HG03175 (cell line): ENCODE measurements at regions not wholly inside any gene's neighbourhood (a gene's known extent, or its start where the extent isn't known, plus 50 kb on each side); places are given as distances from the start of the nearest gene placed in this dataset.

Experiments used
- ATAC-seq: cut with Tn5 transposase; IDR thresholded peaks from one replicate; pipeline ENCODE4 v1.9.1; 2021; ENCODE audit warnings: mild to moderate bottlenecking, moderate library complexity; ENCODE audit not compliant: unreplicated experiment

DNA sequence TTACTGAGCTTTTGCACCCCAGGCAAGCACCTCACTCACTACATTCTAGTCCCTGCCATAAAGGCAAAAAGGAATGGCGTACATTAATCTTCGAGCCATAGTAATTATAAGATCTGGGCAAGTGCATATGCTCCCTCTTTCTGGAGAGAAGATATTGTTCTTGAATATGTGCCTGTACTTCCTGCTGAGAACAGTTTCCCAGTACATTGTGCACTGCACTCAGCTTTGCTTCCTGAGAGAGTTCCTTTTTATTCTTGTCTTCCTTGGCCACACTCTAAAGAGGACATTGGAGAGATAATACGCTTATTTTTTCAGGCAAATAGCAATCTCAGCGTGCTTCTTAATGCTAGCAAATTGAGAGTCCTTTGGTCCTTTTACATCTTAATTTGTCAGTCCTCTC is 909.0 kb upstream of the PCDH10 start:
- no peak for ATAC-seq

DNA sequence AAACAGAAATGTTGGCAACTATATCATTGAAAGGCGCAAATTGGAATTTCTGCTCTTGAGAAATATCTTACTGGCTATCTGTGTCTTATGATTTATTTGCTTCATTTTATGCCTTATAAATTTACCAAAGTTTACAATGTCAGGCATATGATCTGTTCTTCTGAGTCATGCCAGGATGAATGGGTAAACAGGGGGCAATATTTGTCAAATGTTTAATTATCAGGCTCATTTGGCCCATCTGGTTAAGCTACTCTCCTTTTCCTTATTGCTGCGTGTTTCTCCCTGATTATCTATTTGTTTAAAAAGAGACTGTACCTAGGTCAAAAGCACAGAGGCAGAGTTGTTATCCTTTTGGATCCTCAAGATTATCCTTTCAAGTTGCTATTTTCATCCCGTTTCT is 903.8 kb upstream of the PCDH10 start:
- no peak for ATAC-seq

DNA sequence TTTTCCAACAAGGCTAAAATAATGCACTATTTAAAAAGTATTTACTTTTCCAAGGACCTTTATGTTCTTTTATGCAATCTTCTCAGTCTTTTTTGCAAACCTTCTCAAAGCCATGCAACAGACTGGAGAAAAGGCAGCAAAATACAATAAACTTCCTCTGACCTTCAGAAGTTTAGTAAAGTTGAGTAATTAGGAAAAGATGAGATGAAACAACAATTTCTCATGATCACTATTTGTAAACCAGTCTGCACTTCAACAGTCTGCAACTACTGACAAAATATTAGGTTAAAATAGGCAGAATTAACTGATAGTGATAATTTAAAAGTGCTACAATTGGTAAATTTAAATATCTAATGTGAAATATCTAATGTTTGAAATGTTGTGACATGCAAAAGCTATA is 884.9 kb upstream of the PCDH10 start:
- ATAC-seq, result no peak

DNA sequence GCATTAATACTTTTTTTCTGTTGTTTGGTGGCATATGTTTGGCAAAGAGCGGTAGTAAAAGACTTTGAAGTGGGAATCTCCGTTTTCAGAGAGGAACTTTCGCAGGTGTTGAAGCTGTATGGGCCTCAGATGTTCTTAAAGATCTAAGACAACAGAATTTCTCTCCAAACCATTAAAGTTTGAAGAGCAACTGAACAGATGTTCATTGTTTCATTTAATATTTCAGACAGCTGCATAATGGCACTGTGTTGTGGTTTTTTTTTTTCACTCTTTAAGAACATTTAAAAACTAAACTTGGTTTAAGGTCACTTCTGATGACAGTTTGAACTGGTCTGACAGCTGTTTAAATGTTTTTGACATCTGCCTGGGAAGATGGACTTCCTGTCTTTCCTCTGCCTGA is 882.7 kb upstream of the PCDH10 start:
- no peak for ATAC-seq

DNA sequence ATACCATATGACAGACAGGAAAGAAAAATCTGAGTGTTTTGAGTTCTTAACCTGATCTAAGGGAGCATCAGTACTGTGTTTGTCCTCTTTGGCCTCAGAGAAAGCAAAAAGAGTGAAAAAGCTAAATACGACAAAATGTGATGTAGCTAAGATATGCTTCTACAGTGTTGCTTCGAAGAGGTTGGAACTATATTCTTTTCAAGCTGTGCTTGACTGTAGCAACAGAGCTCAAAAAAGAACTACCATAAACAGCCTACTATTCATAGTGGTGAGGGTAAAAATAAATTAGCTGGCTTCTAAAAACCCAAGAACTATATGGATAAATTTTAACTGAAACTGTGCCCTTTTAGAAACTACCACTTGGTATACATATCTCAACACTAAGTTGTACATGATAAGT is 881.8 kb upstream of the PCDH10 start:
- no peak for ATAC-seq

DNA sequence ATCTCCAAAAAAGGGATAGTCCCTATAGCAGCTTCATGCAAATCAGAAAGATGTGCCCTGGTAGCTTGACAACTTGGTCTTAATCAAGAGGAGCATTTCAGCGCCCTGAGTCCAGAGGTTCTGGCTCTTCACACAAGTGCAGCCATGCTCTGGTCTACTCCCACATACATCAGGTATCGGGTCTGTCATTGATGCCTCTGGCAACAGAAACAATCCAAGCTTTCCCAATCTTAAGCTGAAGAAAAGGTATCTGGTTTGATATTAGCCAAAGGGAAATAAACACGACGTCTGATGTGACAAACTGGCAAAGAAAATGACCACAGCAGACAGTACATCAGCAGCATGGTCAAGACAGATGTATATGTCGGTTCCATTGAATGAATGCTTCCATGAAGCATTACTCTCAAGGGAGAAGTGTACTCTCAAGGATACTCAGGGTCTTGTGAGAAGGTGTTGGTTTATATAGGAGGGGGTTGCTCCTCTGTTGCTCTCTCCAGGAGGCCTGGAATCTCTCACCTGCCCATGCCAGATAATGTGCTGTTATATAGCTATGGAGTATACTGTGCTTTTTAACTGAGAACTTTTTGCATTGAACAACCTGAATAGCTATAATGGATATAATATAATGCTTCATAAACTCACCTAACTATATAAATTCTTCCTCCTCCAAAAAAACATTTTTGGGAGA is 879.6 kb upstream of the PCDH10 start:
- ATAC-seq, result no peak

DNA sequence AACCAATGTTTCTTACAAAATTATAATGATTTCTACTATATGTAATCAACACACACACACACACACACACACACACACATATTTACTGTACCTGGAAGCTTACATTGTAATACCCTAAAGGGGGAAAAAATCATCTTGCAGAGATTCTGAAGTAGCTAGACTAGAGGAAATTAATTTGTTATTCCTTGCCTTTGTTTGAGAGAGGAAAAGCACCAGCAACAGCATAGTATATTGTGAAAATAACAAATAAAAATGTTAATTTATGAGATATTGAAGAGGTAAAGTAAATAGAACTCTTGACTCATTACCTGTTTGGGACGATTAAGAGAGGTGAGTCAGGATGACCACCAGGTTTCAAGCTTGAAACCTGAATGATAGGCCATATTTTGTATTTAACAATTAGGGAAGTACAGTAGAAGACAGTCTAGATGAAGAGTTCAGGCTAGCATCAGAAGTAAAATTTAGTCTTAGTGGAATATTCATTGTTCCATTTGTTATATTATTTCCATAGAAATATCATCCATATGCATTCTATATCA is 873.4 kb upstream of the PCDH10 start:
- no peak for ATAC-seq

DNA sequence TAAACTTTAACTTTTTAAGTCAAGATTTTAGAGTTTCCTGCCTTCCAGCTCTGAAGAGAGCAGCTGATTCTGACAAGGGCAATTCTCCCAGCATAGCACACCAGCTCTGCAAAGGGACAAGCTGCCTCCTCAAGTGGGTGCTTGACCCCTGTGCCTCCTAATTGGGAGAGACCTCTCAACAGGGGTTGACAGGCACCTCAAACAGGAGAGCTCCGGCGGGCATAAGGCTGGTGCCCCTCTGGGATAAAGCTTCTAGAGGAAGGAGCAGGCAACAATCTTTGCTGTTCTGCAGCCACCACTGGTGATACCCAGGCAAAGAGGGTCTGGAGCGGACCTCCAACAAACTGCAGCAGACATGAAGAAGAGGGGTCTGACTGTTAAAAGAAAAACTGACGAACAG is 872.9 kb upstream of the PCDH10 start:
- ATAC-seq, result no peak

DNA sequence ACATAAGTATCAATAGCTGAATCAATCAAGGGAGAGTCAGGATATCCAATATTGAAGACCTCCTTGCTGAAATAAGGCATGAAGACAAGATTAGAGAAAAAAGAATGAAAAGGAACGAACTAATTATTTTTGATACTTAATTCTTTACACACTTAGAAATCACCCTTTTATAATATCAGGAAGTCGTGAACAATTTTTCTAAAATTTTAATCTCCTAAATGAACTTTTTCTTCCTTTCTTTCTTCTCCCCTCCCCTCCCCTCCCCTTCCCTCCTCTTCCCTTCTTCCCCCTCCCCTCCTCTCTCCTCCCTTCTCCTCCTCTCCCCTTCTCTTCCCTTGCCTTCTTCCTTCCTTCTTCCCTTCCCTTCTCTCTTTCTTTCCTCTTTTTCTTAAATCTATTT is 872.1 kb upstream of the PCDH10 start:
- ATAC-seq, result no peak

DNA sequence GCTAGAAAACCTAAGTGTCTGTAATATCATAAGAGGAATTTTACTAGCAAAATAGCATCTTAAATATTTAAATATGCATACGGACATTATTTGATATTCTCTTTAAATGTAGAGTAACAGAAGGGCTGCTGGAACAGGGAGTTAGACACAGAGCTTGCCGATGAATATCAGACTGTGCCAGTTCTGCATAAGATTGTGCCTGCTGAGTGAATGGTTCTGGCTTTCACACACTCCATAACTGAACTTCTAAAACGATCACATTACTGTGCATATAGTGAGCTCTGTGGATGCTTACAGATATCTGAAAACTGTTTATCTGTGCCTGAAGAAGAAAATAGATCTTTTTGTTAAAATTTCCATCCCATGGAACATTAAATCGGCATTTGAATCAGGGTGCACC is 867.4 kb upstream of the PCDH10 start:
- no peak for ATAC-seq

DNA sequence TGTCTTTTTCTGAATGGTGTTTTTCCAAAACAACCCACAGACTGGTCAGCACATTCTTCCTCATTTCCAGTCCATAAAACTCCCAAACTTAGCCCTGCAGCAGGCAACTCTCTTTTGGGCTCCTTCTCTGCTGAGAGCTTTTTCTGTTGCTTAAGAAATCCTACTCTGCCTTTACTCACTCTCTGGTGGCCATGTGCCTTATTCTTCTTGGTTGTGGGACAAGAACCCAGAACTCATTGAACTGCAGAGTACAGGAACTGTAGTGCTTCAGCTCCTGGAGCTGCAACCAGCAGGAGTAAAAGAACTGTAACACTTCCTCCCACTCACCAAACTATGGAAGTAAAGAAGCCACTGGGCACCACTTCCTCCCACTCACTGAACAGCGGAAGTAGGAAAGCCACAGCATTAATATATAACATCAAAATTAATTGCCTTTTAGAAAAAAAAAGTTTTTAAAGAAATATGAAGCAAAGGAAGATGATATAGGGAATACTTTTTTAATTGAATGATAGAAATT is 864.1 kb upstream of the PCDH10 start:
- ATAC-seq, result no peak

DNA sequence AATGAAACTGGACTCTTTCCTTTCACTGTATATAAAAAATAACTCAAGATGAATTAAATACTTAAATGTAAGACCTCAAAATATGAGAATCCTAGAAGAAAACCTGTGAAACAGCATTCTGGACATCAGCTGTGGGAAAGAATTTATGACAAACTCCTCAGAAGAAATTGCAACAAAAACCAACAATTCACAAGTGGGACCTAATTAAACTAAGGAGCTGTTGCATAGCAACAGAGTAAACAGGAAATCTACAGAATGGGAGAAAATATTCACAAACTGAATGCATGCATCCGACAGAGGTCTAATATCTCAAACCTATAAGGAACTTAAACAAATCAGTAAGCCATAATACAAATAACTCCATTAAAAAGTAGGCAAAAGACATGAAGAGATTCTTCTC is 851.7 kb upstream of the PCDH10 start:
- ATAC-seq, result no peak

DNA sequence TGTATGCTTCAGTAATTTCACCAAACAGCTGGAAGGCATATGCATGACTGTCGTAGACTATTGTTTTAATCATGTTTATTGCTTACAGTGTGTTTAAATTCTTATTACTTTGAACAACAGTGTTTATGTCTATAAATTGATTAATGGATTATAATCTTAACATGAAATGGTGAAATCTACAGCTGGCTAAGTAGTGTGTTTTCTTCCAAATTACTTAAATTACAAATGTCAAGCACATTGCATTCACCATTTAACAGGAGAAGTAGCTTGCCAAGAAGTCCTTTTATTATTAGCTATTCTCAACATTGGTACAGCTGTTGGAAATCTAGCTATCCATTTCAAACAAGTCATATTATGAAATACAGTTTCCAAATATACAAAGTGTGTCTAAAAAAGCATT is 849.3 kb upstream of the PCDH10 start:
- no peak for ATAC-seq

DNA sequence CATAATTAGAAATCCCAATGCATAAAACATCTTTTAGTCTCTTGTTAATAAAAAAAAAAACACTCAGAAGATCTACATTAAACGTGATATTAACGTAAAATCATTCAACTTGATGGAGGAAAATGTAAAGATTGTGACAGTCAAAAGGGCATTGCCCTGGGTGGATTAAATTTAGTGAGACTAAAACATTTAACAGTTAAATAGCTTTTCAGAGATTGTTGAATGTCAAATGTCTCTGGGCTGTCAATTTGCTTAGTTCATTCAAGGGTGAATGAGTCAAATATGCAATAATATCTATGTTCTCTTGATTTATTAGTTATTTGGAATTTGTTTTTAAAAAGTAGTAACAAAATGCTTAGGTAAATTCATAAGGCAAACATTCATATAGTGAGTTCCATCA is 836.6 kb upstream of the PCDH10 start:
- no peak for ATAC-seq

DNA sequence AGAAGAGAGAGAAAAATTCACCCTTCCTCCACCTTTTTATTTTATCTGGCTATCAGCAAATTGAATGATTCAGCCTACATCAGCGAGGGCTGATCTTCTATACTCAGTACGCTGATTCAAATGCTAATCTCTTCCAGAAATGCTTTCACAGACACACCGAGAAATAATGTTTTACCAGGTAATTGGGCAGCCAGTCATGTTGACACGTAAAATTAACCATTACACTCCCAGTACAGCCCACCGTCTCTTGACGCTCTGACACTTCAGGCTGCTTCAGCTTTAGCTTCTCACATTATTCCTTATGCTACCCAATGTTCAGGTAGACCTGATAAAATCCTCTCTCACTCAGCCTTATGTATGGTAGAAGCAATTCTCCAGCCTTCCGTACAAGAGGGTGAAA is 835.2 kb upstream of the PCDH10 start:
- no peak for ATAC-seq

DNA sequence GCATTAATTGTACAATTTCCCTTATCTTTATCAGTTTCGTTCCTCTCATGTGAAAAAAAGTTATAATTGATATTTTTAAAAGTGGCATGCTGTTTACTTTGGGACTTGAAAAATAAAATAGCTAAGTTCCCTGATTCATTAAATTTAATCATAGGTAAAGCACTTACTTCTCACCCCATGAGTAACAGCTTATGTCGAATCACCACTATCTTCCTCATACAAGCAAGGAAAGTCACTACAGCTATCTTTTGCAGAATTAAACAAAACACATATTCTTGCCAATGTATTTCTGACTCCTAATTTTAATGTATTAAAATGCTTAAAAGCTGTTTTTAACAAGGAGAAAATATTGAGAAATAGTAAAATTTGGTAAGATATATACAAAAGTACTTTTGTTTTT is 832.4 kb upstream of the PCDH10 start:
- no peak for ATAC-seq

DNA sequence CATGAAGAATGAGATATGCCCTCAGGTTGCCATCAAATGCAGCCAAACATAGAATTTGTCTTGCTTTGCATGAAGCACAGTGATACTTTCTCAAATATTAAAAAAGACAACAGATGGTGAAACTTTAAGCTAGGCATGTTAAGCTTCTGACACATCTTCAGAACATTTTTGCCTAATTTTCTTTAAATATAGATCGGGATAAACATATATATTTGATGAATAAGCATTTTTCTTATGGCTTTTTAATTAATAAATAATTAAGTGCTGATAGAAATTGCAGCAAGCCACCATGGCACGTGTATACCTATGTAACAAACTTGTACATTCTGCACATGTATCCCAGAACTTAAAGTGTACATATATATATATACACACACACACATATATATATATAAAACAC is 831.2 kb upstream of the PCDH10 start:
- no peak for ATAC-seq

DNA sequence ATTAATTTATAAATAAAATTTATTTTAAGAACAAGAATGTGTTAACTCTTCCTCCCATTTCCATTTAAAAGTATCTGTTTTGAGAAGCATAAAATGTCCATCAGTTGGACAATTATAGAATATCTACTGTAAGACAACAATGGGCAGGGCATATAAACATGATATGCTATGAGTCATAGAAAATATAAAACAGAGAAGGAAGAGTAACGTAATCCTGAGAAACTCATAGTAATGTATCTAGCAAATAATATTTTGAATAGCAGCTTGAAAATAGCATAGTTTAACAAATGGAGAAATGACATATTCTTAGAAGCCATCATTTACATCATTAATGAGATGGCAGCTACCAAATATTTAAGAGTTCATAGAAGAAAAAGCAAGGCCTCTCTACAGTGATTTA is 820.3 kb upstream of the PCDH10 start:
- ATAC-seq, result no peak

DNA sequence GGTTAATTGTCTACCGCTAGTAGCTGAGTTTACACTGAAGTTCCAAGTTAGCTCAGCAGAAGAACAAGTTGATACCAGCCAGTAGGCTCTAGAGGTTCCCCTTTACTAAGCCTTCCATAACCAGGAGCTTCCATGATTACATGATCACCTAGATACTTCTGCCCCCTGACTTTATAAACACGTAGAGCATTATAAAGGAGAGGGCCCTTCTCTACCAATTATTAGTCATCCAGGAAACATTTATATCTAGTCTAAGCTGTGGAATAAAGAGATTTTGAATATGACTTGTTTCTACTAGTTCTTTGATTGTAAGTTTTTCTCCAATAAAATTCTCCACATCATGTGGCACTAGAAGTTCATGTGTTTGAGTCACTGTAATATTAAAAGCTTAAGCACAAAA is 818.1 kb upstream of the PCDH10 start:
- ATAC-seq, result no peak

DNA sequence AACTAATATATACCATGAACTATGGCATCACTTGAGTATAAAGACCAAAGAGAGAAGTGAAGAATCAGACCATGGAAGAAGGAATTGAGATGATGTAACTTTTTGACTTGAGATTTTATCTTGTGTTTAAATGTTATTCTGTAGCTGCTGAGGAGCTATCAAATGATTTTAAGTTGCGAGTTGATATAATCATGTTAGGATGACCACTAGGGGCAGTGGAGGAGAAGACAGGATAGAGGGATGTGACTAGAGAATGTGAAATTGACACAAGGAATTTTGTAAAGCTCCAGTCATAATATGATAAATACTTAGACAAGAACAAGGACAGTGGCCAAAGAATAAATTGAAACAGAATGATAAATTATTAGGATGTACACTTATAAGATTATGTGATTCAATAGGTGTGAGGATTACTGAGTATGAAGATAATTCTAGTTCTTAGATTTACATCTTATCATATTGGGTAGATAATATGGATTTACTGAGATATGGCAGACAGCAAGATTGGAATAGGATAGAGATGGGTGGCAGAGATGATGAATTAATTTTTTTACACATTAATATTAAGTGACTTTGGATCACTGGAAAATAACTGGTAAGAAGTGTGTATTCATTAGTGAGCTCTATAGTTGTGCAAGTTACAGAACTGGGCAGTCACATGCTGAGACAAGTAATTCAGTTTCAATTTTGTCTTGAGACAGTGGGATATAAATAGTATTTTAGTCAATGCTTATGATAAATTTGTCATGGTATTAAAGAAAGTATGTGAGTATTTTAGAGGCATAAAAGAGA is 816.0 kb upstream of the PCDH10 start:
- ATAC-seq, result no peak

DNA sequence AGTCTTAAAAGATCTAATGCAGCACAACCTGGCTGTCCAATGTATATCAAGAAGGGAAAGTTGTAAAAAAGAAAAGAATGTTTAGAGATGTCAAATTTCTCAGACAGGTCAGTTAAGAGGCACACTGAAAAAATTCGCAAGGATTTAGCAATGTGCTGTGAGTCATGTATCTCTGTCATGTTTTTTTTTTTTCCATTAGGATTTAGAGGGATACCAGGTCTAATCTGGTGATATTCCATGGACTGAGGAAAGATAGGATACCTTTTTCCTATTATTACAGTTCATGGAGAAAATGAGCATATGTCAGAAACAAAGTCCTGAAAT is 815.4 kb upstream of the PCDH10 start:
- ATAC-seq, result no peak

DNA sequence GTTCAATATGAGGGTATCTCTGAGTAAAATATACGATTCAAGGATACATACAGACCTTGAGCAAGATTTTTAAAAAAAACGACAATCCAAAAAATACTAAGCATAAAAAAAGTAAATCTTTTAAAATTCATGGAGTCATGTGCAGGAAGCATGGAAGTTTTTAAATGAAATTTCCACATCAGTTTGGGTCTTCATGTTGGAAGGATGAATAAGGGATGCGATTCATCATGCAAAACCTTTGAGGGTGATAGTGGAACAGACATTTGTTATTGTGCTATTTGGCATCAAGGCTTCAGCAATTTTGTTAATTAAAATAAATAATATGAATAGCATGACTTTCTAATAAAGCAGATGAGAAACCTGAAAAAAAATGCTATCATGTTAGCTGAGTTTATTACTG is 815.0 kb upstream of the PCDH10 start:
- no peak for ATAC-seq
